ENCODE measurements at regions not wholly inside any gene's neighbourhood (a gene's known extent, or its start where the extent isn't known, plus 50 kb on each side); places are given as distances from the start of the nearest gene placed in this dataset.

GRCh38 chr1:221823561-221823960 is 81.7 kb upstream of the DUSP10 start:
- TF ChIP-seq ZFP3 (CRISPR knock-in tag; IDR thresholded peaks at IDR 0.05) (no peak), TOX (CRISPR knock-in tag; IDR thresholded peaks at IDR 0.05; ENCODE audit: borderline replicate concordance) (no peak), OSR1 (CRISPR knock-in tag; IDR thresholded peaks at IDR 0.05) (no peak), PATZ1 (CRISPR knock-in tag; IDR thresholded peaks at IDR 0.05; ENCODE audit: borderline replicate concordance) (no peak), ESRRG (CRISPR knock-in tag; IDR thresholded peaks at IDR 0.05) (no peak), ISL1 (CRISPR knock-in tag; IDR thresholded peaks at IDR 0.05) (no peak), GLIS3 (CRISPR knock-in tag; IDR thresholded peaks at IDR 0.05) (no peak), BACH2 (CRISPR knock-in tag; IDR thresholded peaks at IDR 0.05; ENCODE audit: borderline replicate concordance) (no peak), ZNF565 (CRISPR knock-in tag; conservative IDR thresholded peaks at IDR 0.05; ENCODE audit: low read depth) (no peak)

GRCh38 chr1:221823149-221823548 is 81.3 kb upstream of the DUSP10 start:
- TF ChIP-seq ZNF70 (CRISPR knock-in tag; IDR thresholded peaks at IDR 0.05): no peak
- no peak for TF ChIP-seq ARNTL (CRISPR knock-in tag; IDR thresholded peaks at IDR 0.05; ENCODE audit: borderline replicate concordance, low read depth)
- TF ChIP-seq TSHZ2 (CRISPR knock-in tag; IDR thresholded peaks at IDR 0.05): no peak
- no peak for TF ChIP-seq ZFP3 (CRISPR knock-in tag; IDR thresholded peaks at IDR 0.05)
- ATAC-seq: no peak

More at GRCh38 chr1:221823561-221823960, 81.7 kb upstream of the DUSP10 start:
- no peak for ATAC-seq

- ATAC-seq: no peak
- TF ChIP-seq ZFP3 (CRISPR knock-in tag; IDR thresholded peaks at IDR 0.05): no peak
- no peak for TF ChIP-seq ZNF565 (CRISPR knock-in tag; conservative IDR thresholded peaks at IDR 0.05; ENCODE audit: low read depth)
- no peak for TF ChIP-seq ZNF70 (CRISPR knock-in tag; IDR thresholded peaks at IDR 0.05)
- TF ChIP-seq RARB (CRISPR knock-in tag; IDR thresholded peaks at IDR 0.05): no peak
- no peak for TF ChIP-seq ISL1 (CRISPR knock-in tag; IDR thresholded peaks at IDR 0.05)
- no peak for TF ChIP-seq ESRRG (CRISPR knock-in tag; IDR thresholded peaks at IDR 0.05)
- TF ChIP-seq ZC3H10 (CRISPR knock-in tag; IDR thresholded peaks at IDR 0.05): no peak
- TF ChIP-seq ARNTL (CRISPR knock-in tag; IDR thresholded peaks at IDR 0.05; ENCODE audit: borderline replicate concordance, low read depth): no peak
- no peak for TF ChIP-seq OSR1 (CRISPR knock-in tag; IDR thresholded peaks at IDR 0.05)
- TF ChIP-seq SNAI2 (CRISPR knock-in tag; IDR thresholded peaks at IDR 0.05): no peak
- no peak for TF ChIP-seq PATZ1 (CRISPR knock-in tag; IDR thresholded peaks at IDR 0.05; ENCODE audit: borderline replicate concordance)
- TF ChIP-seq TOX (CRISPR knock-in tag; IDR thresholded peaks at IDR 0.05; ENCODE audit: borderline replicate concordance): no peak
- no peak for TF ChIP-seq CREB5 (CRISPR knock-in tag; IDR thresholded peaks at IDR 0.05; ENCODE audit: low read depth)
- TF ChIP-seq GLIS3 (CRISPR knock-in tag; IDR thresholded peaks at IDR 0.05): no peak
- no peak for TF ChIP-seq ZFP30 (CRISPR knock-in tag; IDR thresholded peaks at IDR 0.05)
- no peak for TF ChIP-seq TSHZ2 (CRISPR knock-in tag; IDR thresholded peaks at IDR 0.05)
- no peak for TF ChIP-seq CSDC2 (CRISPR knock-in tag; IDR thresholded peaks at IDR 0.05)
- TF ChIP-seq CSRNP3 (CRISPR knock-in tag; IDR thresholded peaks at IDR 0.05): no peak
Observed at GRCh38 chr1:221822591-221822990, 80.7 kb upstream of the DUSP10 start.

Measured in SK-N-SH treated with all-trans-retinoic acid at 6 μM for 48 hours (cell line).